Caco-2 (cell line): ENCODE measurements at regions not wholly inside any gene's neighbourhood (a gene's known extent, or its start where the extent isn't known, plus 50 kb on each side); places are given as distances from the start of the nearest gene placed in this dataset.

Source experiments
- BruUV-seq: library from RNA; stranded (reverse); fragments of 400-500 nt; replicated peaks from 2 replicates; lab custom pipeline; 2021; lab: Mats Ljungman, UMichigan
- CTCF ChIA-PET: fragments of 300-600 bp; sonication (Branson Sonifier 250); formaldehyde crosslinking; loops from one replicate; lab custom pipeline; 2022; ENCODE audit warnings: antibody characterized with exemption; lab: Charles Lee
- POLR2A ChIA-PET: fragments of 300-600 bp; sonication (Branson Sonifier 250); formaldehyde crosslinking; loops from one replicate; lab custom pipeline; 2022; ENCODE audit warnings: antibody characterized with exemption; lab: Charles Lee
- DNase-seq, 2 experiments: peaks; one replicate each; pipeline versions ENCODE4 v3.0.0 to v3.0.0-alpha.2; 2020 to 2022
- H3K27me3 ChIP-seq: replicated peaks from 2 replicates; pipeline ENCODE4 v1.6.0; 2011; ENCODE audit warnings: low read length; ENCODE audit not compliant: control insufficient read depth, insufficient read depth
- H3K36me3 ChIP-seq: 2 replicates; pipeline ENCODE4 v1.5.1; 2011; ENCODE audit warnings: low read length; ENCODE audit not compliant: control insufficient read depth, insufficient read depth
- H3K4me1 ChIP-seq: fragments of 250-450 bp; sonication (Bioruptor Pico); 2 replicates; pipeline ENCODE4 v1.5.1; 2020; ENCODE audit warnings: mild to moderate bottlenecking
- H3K4me3 ChIP-seq: 2 replicates; pipeline ENCODE4 v1.5.1; 2011; ENCODE audit warnings: low read depth, mild to moderate bottlenecking, control low read depth, low read length
- H3K9me3 ChIP-seq: fragments of 250-450 bp; sonication (Bioruptor Pico); 2 replicates; pipeline ENCODE4 v1.5.1; 2020; ENCODE audit warnings: mild to moderate bottlenecking, moderate library complexity
- H3K27ac Mint-ChIP-seq: one replicate; pipeline ENCODE4 v1.8.0; 2022; ENCODE audit warnings: mixed read lengths; ENCODE audit not compliant: unreplicated experiment
- H3K27me3 Mint-ChIP-seq: one replicate; pipeline ENCODE4 v1.8.0; 2022; ENCODE audit warnings: mixed read lengths; ENCODE audit not compliant: insufficient read depth, unreplicated experiment
- H3K36me3 Mint-ChIP-seq: one replicate; pipeline ENCODE4 v1.8.0; 2022; ENCODE audit warnings: mild to moderate bottlenecking, mixed read lengths; ENCODE audit not compliant: insufficient read depth, unreplicated experiment
- H3K4me1 Mint-ChIP-seq: one replicate; pipeline ENCODE4 v1.8.0; 2022; ENCODE audit warnings: low read depth, mixed read lengths; ENCODE audit not compliant: unreplicated experiment
- H3K4me3 Mint-ChIP-seq: one replicate; pipeline ENCODE4 v1.8.0; 2022; ENCODE audit warnings: mild to moderate bottlenecking, moderate library complexity, mixed read lengths; ENCODE audit not compliant: unreplicated experiment
- H3K9me3 Mint-ChIP-seq: one replicate; pipeline ENCODE4 v1.8.0; 2022; ENCODE audit warnings: mixed read lengths; ENCODE audit not compliant: unreplicated experiment
- intact Hi-C: fragments of 100-400 bp; cut with micrococcal nuclease; formaldehyde crosslinking; loops from one replicate; pipeline ENCODE4 v1.10.0; 2022; ENCODE audit not compliant: unreplicated experiment
- TF ChIP-seq, protein P1 (sequence below), 2 experiments: fragments of 200-600 bp in 1 of 2; IDR thresholded peaks; 1 replicate in 1 of 2; 2 replicates in 1 of 2; pipeline versions ENCODE4 v1.5.1 to v1.8.0; 2011 to 2022; ENCODE audit warnings: antibody characterized with exemption in 1 of 2, control low read depth in 1 of 2, inconsistent platforms in 1 of 2, low read depth in 1 of 2, low read length in 1 of 2, mild to moderate bottlenecking in 1 of 2, moderate library complexity in 1 of 2; ENCODE audit not compliant: insufficient read depth in 1 of 2, severe bottlenecking in 1 of 2, unreplicated experiment in 1 of 2

DNA sequence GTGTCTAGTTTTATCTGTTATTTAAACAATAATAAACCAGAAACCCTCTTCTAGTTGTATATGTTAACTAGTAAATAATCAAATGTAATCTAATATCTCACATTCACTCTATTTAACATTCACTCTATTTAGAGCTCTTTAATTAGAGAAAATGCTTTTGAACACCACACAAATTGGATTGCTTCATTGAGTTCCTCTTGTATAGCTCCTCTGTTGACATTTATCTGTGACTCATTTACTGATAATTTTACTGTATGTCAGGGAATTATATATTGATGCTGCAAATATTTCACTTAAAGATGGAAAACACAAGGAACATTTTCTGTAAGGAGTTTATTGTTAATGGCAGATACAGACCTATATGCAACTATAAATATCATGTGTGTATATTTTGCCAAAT, 594.6 kb downstream of the COL12A1 start:
- CTCF ChIA-PET: no interaction called here
- no peaks in the 10 kb centered on the region for H3K9me3 ChIP-seq
- H3K27me3 ChIP-seq: no peaks in the 10 kb centered on the region
- H3K9me3 Mint-ChIP-seq: peaks cover 1% of the 10 kb centered on the region
- H3K27me3 Mint-ChIP-seq: no peaks in the 10 kb centered on the region
- no peaks in the 10 kb centered on the region for H3K4me1 Mint-ChIP-seq
- no TSS peak for BruUV-seq
- TF ChIP-seq, protein P1, sequence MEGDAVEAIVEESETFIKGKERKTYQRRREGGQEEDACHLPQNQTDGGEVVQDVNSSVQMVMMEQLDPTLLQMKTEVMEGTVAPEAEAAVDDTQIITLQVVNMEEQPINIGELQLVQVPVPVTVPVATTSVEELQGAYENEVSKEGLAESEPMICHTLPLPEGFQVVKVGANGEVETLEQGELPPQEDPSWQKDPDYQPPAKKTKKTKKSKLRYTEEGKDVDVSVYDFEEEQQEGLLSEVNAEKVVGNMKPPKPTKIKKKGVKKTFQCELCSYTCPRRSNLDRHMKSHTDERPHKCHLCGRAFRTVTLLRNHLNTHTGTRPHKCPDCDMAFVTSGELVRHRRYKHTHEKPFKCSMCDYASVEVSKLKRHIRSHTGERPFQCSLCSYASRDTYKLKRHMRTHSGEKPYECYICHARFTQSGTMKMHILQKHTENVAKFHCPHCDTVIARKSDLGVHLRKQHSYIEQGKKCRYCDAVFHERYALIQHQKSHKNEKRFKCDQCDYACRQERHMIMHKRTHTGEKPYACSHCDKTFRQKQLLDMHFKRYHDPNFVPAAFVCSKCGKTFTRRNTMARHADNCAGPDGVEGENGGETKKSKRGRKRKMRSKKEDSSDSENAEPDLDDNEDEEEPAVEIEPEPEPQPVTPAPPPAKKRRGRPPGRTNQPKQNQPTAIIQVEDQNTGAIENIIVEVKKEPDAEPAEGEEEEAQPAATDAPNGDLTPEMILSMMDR (IDR thresholded peaks at IDR 0.05; ENCODE audit: insufficient read depth in 1 of 2, low read depth in 1 of 2, low read length in 1 of 2, severe bottlenecking in 1 of 2, unreplicated experiment in 1 of 2): no peak
- no peaks in the 10 kb centered on the region for H3K36me3 Mint-ChIP-seq
- H3K4me3 Mint-ChIP-seq: no peak overlapping the region
- no peak overlapping the region for H3K4me3 ChIP-seq
- no peak overlapping the region for H3K27ac Mint-ChIP-seq
- intact Hi-C loops: no loop called here
- no peaks in the 10 kb centered on the region for H3K36me3 ChIP-seq
- no peak for DNase-seq
- POLR2A ChIA-PET: no interaction called here
- no peaks in the 10 kb centered on the region for H3K4me1 ChIP-seq

- H3K36me3 ChIP-seq: no peaks in the 10 kb centered on the region
- Mint-ChIP-seq H3K27me3 (no peaks in the 10 kb centered on the region), H3K9me3 (no peaks in the 10 kb centered on the region), H3K36me3 (no peaks in the 10 kb centered on the region), H3K27ac (no peak overlapping the region), H3K4me1 (no peaks in the 10 kb centered on the region), H3K4me3 (no peak overlapping the region)
- intact Hi-C loops: no loop called here
- ChIA-PET POLR2A (no interaction called here), CTCF (no interaction called here)
- no TSS peak for BruUV-seq
- no peak overlapping the region for H3K4me3 ChIP-seq
- no peaks in the 10 kb centered on the region for H3K9me3 ChIP-seq
- TF ChIP-seq, protein P1 (IDR thresholded peaks at IDR 0.05; ENCODE audit: insufficient read depth in 1 of 2, low read depth in 1 of 2, low read length in 1 of 2, severe bottlenecking in 1 of 2, unreplicated experiment in 1 of 2): no peak
- H3K27me3 ChIP-seq: no peaks in the 10 kb centered on the region
- no peaks in the 10 kb centered on the region for H3K4me1 ChIP-seq
- no peak for DNase-seq
These were observed 595.5 kb downstream of the COL12A1 start for GRCh38 chr6:74610352-74610751.

DNA sequence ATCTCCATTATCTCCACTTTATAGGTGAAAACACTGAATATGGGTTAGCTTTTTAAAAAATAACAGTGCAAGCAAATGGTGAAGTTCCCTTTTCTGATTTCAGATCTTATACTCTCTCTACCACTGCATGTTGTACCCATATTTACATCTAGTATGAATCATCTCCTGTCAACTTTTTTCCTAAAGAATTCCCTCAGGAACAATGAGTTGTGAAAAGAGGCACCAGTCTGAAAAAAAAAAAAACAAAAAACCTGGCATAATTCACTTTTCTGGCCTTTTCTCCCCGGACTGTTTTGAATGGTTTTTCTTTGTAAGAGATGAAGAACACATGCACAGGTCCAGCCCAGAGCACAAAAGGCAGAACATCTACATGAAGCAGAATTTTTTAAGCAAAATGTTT, 596.0 kb downstream of the COL12A1 start:
- CTCF ChIA-PET: no interaction called here
- H3K4me1 Mint-ChIP-seq: no peaks in the 10 kb centered on the region
- H3K9me3 Mint-ChIP-seq: no peaks in the 10 kb centered on the region

More for the DNA sequence above, 596.0 kb downstream of the COL12A1 start:
- H3K4me1 ChIP-seq: no peaks in the 10 kb centered on the region
- Mint-ChIP-seq H3K27me3 (no peaks in the 10 kb centered on the region), H3K27ac (no peak overlapping the region), H3K36me3 (no peaks in the 10 kb centered on the region), H3K4me3 (no peak overlapping the region)
- no peak for DNase-seq
- TF ChIP-seq, protein P1 (IDR thresholded peaks at IDR 0.05; ENCODE audit: insufficient read depth in 1 of 2, low read depth in 1 of 2, low read length in 1 of 2, severe bottlenecking in 1 of 2, unreplicated experiment in 1 of 2): no peak
- H3K27me3 ChIP-seq: no peaks in the 10 kb centered on the region
- intact Hi-C loops: no loop called here
- H3K36me3 ChIP-seq: no peaks in the 10 kb centered on the region
- no peak overlapping the region for H3K4me3 ChIP-seq
- no TSS peak for BruUV-seq
- no peaks in the 10 kb centered on the region for H3K9me3 ChIP-seq
- POLR2A ChIA-PET: no interaction called here
